Astrocyte of the spinal cord (primary cell): ENCODE measurements at regions not wholly inside any gene's neighbourhood (a gene's known extent, or its start where the extent isn't known, plus 50 kb on each side); places are given as distances from the start of the nearest gene placed in this dataset.
A peak's percentile ranks its signal among the peaks of the same experiment; 100 is the strongest.

Experiments
- DNase-seq: peaks from one replicate; pipeline ENCODE4 v3.0.0; 2011; ENCODE audit warnings: low read depth, low spot score
- H3K4me3 ChIP-seq: 2 replicates; pipeline ENCODE4 v1.5.1; 2011; ENCODE audit warnings: low read depth, mild to moderate bottlenecking, low read length, moderate library complexity
- CTCF ChIP-seq: IDR thresholded peaks from 2 replicates; pipeline ENCODE4 v1.5.1; 2012; ENCODE audit warnings: low read depth, mild to moderate bottlenecking, low read length, inconsistent platforms
- in situ Hi-C: cut with HindIII; loops from 2 replicates; pipeline ENCODE4 v1.10.0; 2017; ENCODE audit warnings: low sequenced_read_pairs

DNA sequence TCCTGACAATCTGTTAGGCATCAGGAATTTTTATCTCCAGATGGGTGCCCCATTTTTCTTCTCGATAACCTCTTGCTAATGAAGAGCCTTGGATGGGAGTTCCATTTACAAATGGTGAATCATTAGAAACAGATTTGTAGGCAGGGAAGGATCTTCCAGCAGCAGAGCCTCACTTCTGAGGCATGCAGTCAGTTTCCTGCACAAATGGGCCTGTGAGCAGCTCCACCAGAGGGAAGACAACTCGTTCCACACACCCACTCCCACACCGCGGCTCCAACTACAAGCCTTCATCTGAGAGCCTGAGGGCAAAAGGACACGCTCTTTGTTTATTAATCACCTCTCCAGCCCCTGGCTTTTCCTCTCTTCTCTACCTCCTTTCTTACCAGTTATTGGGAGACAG lies 108.5 kb downstream of the CTAGE1 start:
- no peak overlapping the region for H3K4me3 ChIP-seq
- in situ Hi-C loops = no loop called here
- no peak for TF ChIP-seq CTCF
- DNase-seq = peak; percentile 41

- no peak overlapping the region for H3K4me3 ChIP-seq
- in situ Hi-C loops = no loop called here
- no peak for TF ChIP-seq CTCF
- DNase-seq = no peak
Measured at GRCh38 chr18:22307528-22307927, 110.2 kb downstream of the CTAGE1 start.

DNA sequence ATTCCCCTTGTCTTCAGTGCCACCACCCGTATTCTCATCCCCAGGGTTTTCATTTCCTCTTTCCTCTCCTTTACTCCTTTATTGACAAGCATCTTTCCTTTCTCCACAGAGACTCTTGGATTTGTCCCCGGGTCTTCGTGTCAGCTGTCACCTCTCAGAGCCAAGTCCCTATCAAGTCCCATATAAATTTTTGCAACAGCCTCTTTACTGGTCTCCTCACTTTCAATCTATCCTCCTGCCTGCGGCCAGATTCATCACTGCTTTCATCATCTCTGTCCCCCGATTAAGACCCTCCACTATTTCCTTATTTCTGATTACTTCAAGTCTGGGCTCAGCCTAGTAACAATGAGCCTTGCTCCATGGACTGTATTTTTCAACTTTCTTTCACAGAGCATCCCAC lies 113.8 kb downstream of the CTAGE1 start:
- no peak for DNase-seq
- no peak for TF ChIP-seq CTCF
- no peak overlapping the region for H3K4me3 ChIP-seq
- in situ Hi-C loops = no loop called here

DNA sequence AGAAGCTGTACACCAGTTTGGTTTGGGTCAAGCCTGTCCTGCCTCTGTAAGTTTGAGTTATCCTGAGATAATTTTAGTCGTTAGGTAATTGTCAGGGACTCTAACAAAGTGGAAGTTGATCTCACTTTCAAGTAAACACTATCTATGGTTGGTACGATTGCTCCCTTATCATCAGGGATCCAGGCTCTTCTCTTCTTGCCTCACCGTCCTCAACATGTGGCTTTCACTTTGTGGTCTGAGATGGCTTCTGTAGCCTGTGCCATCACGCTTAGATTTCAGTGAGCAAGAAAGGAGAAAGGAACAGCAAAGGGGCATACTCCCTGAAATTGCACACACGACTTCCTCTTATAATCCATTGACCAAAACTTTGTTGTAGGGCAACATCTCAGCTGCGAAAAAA lies 115.6 kb downstream of the CTAGE1 start:
- H3K4me3 ChIP-seq = no peak overlapping the region
- DNase-seq = no peak
- in situ Hi-C loops = no loop called here
- TF ChIP-seq CTCF = no peak

- no peak for DNase-seq
- in situ Hi-C loops = no loop called here
- no peak for TF ChIP-seq CTCF
- H3K4me3 ChIP-seq = no peak overlapping the region
Measured at GRCh38 chr18:22300665-22301636, 116.8 kb downstream of the CTAGE1 start.

DNA sequence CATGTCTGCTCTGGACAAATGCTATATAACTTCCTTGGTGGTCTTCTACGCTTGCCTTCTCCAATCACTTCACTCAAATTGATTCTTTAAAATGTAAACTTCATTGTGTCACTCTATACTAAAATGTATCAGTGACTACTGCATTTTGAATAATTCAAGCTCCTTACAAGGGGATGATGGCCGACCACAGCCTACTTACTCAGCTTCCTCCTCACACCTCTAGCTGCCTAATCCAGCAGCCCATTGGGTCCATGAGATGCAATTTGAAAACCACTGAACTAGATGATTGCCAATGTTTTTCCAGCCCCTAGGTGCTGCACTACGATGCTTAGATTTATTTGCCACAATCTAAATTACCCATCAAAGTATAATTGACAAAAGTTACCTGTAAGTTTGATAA lies 120.7 kb downstream of the CTAGE1 start:
- no peak for DNase-seq
- no peak overlapping the region for H3K4me3 ChIP-seq
- TF ChIP-seq CTCF = no peak
- in situ Hi-C loops = no loop called here
